Activated CD8-positive, alpha-beta T cell treated with anti-CD3 and anti-CD28 coated beads for 36 hours (primary cell): ENCODE measurements at regions not wholly inside any gene's neighbourhood (a gene's known extent, or its start where the extent isn't known, plus 50 kb on each side); places are given as distances from the start of the nearest gene placed in this dataset.

Experiments used
- ATAC-seq: fragments of 200-7000 bp; cut with Tn5 transposase; one replicate; pipeline ENCODE4 v1.10.0; 2021; ENCODE audit warnings: mild to moderate bottlenecking, moderate library complexity
- CTCF ChIA-PET: fragments of 350-600 bp; sonication (Branson Sonifier 250); formaldehyde crosslinking; loops from one replicate; lab custom pipeline; 2021; ENCODE audit warnings: antibody characterized with exemption; lab: Charles Lee
- POLR2A ChIA-PET: fragments of 350-600 bp; sonication (Branson Sonifier 250); formaldehyde crosslinking; loops from one replicate; lab custom pipeline; 2021; ENCODE audit warnings: antibody characterized with exemption; lab: Charles Lee
- DNase-seq: peaks from one replicate; pipeline ENCODE4 v3.0.0-alpha.2; 2020
- H3K27ac Mint-ChIP-seq: one replicate; pipeline ENCODE4 v1.8.0; 2021; ENCODE audit warnings: mild to moderate bottlenecking, mixed read lengths
- H3K27me3 Mint-ChIP-seq: one replicate; pipeline ENCODE4 v1.8.0; 2021; ENCODE audit warnings: mixed read lengths
- H3K36me3 Mint-ChIP-seq: one replicate; pipeline ENCODE4 v1.8.0; 2021; ENCODE audit warnings: low read depth, mixed read lengths
- H3K4me1 Mint-ChIP-seq: one replicate; pipeline ENCODE4 v1.8.0; 2021; ENCODE audit warnings: low read depth, mixed read lengths
- H3K4me3 Mint-ChIP-seq: one replicate; pipeline ENCODE4 v1.8.0; 2021; ENCODE audit warnings: mild to moderate bottlenecking, moderate library complexity, mixed read lengths
- H3K9me3 Mint-ChIP-seq: one replicate; pipeline ENCODE4 v1.8.0; 2021; ENCODE audit warnings: mixed read lengths
- intact Hi-C: fragments of 100-400 bp; cut with micrococcal nuclease; formaldehyde crosslinking; loops from one replicate; pipeline ENCODE4 v1.10.0; 2022
- TF ChIP-seq, protein P1 (sequence below): fragments of 200-600 bp; IDR thresholded peaks from one replicate; pipeline ENCODE4 v1.8.0; 2022; ENCODE audit warnings: antibody characterized with exemption, mild to moderate bottlenecking

GRCh38 chr2:192265751-192266150, 71.0 kb upstream of the TMEFF2 start:
- ATAC-seq (no peak), DNase-seq (no peak)
- CTCF ChIA-PET: no interaction called here
- Mint-ChIP-seq H3K9me3 (no peaks in the 10 kb centered on the region), H3K27ac (no peak overlapping the region), H3K4me1 (no peaks in the 10 kb centered on the region), H3K4me3 (no peak overlapping the region), H3K36me3 (no peaks in the 10 kb centered on the region), H3K27me3 (no peaks in the 10 kb centered on the region)
- intact Hi-C loops: no loop called here
- TF ChIP-seq, protein P1, sequence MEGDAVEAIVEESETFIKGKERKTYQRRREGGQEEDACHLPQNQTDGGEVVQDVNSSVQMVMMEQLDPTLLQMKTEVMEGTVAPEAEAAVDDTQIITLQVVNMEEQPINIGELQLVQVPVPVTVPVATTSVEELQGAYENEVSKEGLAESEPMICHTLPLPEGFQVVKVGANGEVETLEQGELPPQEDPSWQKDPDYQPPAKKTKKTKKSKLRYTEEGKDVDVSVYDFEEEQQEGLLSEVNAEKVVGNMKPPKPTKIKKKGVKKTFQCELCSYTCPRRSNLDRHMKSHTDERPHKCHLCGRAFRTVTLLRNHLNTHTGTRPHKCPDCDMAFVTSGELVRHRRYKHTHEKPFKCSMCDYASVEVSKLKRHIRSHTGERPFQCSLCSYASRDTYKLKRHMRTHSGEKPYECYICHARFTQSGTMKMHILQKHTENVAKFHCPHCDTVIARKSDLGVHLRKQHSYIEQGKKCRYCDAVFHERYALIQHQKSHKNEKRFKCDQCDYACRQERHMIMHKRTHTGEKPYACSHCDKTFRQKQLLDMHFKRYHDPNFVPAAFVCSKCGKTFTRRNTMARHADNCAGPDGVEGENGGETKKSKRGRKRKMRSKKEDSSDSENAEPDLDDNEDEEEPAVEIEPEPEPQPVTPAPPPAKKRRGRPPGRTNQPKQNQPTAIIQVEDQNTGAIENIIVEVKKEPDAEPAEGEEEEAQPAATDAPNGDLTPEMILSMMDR: no peak
- POLR2A ChIA-PET: no interaction called here

- H3K9me3 Mint-ChIP-seq: no peaks in the 10 kb centered on the region
- POLR2A ChIA-PET: no interaction called here
- no peaks in the 10 kb centered on the region for H3K4me1 Mint-ChIP-seq
- ATAC-seq: no peak
- no peak overlapping the region for H3K4me3 Mint-ChIP-seq
- H3K27ac Mint-ChIP-seq: no peak overlapping the region
- no peaks in the 10 kb centered on the region for H3K36me3 Mint-ChIP-seq
- CTCF ChIA-PET: no interaction called here
- intact Hi-C loops: no loop called here
- TF ChIP-seq, protein P1: no peak
- no peaks in the 10 kb centered on the region for H3K27me3 Mint-ChIP-seq
- no peak for DNase-seq
Observed at GRCh38 chr2:192254444-192254843, 59.7 kb upstream of the TMEFF2 start.

- Mint-ChIP-seq H3K4me3 (no peak overlapping the region), H3K36me3 (no peaks in the 10 kb centered on the region), H3K27ac (no peak overlapping the region), H3K4me1 (no peaks in the 10 kb centered on the region), H3K27me3 (peaks cover 2% of the 10 kb centered on the region), H3K9me3 (no peaks in the 10 kb centered on the region)
- DNase-seq (no peak), ATAC-seq (no peak)
- POLR2A ChIA-PET: no interaction called here
- TF ChIP-seq, protein P1: no peak
- intact Hi-C loops: no loop called here
- CTCF ChIA-PET: no interaction called here
Observed at GRCh38 chr2:192253692-192254091, 59.0 kb upstream of the TMEFF2 start.

DNA sequence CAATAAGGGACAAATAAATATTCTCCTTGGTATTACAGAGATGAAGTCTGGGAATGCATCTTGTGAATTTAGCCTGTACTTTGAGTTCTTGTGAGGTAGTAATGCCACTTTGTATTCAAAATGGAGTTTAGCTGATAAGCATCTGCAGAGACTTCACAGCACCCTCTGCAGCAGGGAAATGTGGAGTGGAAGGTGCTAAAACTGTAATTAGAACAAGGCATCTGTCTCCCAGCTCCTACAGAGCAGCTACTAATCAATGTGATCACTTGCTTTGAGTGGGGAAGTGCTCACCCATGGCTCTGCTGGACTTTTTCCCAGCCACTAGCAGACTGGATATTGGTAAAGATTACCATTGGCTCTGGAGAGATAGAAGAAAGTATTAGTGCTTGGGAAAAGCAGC, 56.2 kb upstream of the TMEFF2 start:
- ChIA-PET CTCF (no interaction called here), POLR2A (no interaction called here)
- Mint-ChIP-seq H3K27ac (no peak overlapping the region), H3K4me3 (no peak overlapping the region), H3K4me1 (no peaks in the 10 kb centered on the region), H3K9me3 (no peaks in the 10 kb centered on the region), H3K36me3 (no peaks in the 10 kb centered on the region), H3K27me3 (peaks cover 2% of the 10 kb centered on the region)
- TF ChIP-seq, protein P1: no peak
- intact Hi-C loops: no loop called here
- DNase-seq: no peak
- no peak for ATAC-seq

GRCh38 chr2:192247456-192247855, 52.7 kb upstream of the TMEFF2 start:
- intact Hi-C loops: no loop called here
- no peak for ATAC-seq
- no peaks in the 10 kb centered on the region for H3K9me3 Mint-ChIP-seq
- no peak overlapping the region for H3K27ac Mint-ChIP-seq
- no peak for DNase-seq
- CTCF ChIA-PET: no interaction called here
- POLR2A ChIA-PET: no interaction called here
- H3K4me1 Mint-ChIP-seq: no peaks in the 10 kb centered on the region
- no peak overlapping the region for H3K4me3 Mint-ChIP-seq
- TF ChIP-seq, protein P1: no peak
- no peaks in the 10 kb centered on the region for H3K36me3 Mint-ChIP-seq
- peaks cover 2% of the 10 kb centered on the region for H3K27me3 Mint-ChIP-seq
